HG03108 (cell line): ENCODE measurements at regions not wholly inside any gene's neighbourhood (a gene's known extent, or its start where the extent isn't known, plus 50 kb on each side); places are given as distances from the start of the nearest gene placed in this dataset.

ENCODE experiments used
- ATAC-seq: cut with Tn5 transposase; IDR thresholded peaks from one replicate; pipeline ENCODE4 v1.9.1; 2021; ENCODE audit warnings: moderate library complexity; ENCODE audit not compliant: unreplicated experiment

DNA sequence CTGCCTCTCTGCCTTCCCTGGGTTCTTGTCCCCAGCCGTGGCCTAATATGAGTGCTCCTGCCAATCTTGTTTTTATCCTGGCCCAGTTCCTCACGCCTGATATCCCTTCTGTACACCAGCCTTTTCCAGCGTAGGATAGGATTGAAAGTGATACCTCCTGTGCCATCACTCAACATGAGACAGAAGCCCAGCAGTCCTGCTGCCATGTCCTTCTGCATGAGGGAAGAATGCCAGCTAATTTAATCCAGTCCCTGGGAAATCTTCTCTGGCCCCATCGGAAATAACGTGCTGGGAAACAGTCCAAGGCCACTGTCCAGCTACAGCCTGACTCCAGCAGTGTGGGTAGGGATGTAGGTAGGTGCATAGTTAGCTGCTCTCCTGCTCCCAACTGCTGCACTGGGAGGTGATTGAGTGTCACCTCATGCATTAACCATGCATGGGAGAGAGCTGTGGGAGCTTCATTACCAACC, 92.0 kb upstream of the TPM1 start:
- ATAC-seq, result no peak

DNA sequence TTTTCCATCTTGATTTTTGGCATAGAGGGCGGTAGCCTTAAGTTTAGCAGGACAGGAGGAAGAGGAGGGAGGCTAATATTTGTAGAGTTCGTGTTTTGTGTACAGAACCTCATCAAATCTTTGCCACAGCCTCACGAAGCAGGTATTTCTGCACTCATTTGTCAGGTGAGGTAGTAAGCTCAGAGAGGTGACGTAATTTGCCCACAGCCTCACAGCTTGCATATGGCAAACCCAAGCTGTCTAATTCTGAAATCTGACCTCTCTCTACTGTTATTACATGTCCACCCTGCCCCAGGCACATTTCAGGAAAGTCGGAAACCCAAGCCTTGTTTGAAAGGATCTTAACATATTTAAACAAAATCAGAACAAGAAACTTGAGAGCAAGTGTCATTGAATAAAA, 91.1 kb upstream of the TPM1 start:
- ATAC-seq, result no peak

DNA sequence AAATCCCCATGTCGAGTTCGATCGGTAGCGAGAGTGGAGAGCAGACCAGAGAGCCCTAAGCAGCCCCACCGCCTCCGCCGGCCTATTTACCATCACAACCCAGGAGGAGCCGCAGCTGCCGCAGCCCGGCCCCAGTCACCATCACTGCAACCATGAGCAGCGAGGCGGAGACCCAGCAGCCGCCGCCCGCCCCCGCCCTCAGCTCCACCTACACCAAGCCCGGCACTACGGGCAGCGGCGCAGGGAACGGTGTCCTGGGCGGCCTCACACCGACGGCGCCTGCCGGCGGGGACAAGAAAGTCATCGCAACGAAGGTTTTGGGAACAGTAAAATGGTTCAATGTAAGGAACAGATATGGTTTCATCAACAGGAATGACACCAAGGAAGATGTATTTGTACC, 89.5 kb upstream of the TPM1 start:
- ATAC-seq, result no peak

DNA sequence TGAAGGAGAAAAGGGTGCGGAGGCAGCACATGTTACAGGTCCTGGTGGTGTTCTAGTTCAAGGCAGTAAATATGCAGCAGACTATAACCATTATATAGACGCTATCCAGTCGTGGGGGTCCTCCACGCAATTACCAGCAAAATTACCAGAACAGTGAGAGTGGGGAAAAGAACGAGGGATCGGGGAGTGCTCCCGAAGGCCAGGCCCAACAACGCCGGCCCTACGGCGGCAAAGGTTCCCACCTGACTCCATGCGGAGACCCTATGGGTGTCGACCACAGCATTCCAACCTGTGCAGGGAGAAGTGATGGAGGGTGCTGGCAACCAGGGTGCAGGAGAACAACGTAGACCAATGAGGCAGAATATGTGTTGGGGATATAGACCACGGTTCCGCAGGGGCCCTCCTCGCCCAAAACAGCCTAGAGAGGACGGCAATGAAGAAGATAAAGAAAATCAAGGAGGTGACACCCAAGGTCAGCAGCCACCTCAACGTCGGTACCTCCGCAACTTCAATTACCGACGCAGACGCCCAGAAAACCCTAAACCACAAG, 89.0 kb upstream of the TPM1 start:
- ATAC-seq, result no peak

GRCh38 chr15:62957130-62957529, 85.4 kb upstream of the TPM1 start:
- no peak for ATAC-seq

DNA sequence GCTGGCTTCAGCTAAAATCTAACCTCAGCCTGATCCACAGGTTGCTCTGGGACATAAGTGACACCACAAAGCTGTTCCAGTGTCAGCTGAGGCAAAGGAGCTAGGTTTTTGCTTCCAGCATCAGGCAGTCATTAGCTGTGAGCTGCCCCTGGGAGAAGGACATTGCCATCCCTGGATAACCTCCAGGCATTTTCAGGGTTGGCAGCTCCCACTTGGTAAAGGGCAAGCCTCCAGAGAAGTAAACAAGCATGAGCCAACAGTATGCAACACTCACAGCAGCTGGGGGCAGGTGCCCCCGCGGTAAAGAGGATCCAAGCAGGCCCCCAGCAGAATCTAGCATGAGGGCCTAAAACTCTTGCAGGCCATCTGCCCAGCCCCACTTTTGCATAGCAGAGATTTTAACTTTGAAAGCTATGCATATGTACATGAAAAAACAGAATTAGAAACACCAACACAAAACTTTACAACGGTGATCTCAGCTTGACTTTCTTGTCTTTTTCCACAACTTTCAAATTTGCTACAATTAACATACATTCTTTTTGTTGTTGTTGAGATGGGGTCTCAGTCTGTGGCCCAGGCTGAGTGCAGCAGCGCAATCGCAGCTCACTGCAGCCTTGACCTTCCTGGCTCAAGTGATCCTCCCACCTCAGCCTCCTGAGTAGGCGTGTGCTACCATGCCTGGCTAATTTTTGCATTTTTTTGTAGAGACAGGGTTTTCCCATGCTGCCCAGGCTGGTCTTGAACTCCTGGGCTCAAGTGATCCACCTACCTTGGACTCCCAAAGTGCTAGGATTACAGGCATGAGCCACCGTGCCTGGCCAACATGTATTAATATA, 83.8 kb upstream of the TPM1 start:
- ATAC-seq, result no peak

- ATAC-seq, result no peak
Measured at GRCh38 chr15:62961134-62961533, 81.4 kb upstream of the TPM1 start.

DNA sequence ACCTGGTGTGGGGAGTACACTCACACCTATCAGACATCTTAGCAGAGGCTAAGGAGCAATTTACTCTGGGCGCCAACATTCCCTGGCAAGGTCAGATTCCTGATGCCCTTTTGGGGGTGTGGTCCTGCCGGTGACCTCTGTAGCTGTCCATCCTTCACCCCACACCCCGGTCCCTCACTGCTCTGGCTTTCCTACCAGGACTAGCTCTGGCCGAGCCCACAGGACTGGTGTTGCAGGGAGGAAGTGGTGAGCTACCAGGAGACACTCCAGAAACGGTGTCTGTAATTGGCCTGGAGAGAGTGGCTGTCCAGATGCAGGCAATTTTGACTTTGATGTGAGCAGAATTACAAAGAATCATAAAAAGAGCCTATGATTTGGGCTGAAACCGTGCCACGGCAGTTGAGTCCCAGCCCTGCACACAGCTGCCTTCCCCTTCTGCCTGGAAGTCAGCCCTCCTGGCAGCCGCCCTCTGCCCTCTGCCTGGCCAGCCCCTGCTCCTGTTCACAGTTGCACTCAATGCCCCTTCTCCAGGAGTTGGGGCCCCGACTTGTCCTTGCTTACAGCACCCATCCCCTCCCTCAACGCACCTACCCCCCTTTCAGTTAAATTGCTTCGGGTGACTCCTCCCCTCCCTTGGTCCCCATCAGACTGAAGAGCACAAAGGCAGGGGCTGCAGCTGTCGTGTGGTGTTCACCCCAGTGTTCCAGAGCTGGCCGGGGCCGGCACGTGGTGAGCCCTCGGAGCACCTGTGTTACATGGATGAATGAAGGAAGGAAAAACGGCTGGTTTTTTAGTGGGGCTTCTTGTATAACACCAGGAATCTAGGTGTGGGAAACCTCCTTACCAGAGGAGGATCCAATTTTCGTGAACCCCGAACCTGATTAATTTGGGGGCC, 80.2 kb upstream of the TPM1 start:
- ATAC-seq, result no peak

DNA sequence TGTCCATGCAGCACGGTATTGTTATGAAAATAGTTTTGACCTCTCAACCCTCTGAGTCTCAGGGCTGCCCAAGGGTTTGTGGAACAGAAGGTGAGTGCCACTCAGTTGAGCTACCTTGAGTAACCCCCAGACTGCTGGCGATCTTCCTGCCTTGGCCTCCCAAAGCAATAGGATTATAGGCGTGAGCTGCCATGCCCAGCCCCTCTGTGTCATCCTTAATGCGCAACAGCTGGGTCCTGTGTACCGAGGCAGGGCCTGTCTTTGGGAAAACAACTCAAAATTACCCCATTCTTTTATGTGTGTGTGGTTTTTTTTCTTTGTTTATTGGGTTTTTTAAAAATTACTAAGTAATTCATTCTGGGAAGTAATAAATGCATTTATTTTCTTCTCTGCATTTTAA, 78.3 kb upstream of the TPM1 start:
- ATAC-seq, result no peak

DNA sequence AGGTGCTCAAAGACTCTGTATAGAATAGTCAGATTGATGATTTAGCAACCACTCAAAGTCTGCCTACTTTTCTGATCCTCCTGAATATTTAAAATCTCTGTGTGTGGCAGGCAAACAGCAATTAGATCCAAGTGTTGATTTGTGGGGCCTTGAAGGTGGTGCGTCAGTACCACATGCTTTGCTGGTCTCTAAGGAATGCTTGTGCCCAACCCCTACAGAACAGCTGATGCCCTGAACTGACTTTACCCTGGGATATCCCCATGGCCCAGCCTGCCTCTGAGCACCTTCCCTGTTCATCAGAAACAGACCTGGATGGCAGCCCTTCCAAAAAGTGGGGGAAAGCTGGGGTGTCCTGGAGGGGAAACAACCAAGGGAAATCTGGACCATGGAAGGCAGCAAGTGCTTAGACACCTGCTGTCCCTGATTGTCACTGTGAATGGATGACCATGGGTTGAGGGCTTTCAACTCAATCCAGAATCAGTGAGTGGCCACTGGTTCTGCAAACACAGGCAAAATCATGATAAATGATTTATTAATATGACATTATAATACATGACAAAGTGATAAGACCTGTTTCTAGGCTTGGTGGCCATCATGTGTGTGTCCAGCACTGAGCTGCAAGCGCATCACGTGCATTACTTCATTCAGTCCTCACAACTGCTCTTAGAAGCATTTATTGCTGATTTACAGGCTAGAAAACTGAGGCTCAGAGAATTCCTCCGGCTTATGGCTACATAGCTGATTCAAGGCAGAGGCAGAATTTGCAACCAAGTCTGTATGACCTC, 76.1 kb upstream of the TPM1 start:
- no peak for ATAC-seq

DNA sequence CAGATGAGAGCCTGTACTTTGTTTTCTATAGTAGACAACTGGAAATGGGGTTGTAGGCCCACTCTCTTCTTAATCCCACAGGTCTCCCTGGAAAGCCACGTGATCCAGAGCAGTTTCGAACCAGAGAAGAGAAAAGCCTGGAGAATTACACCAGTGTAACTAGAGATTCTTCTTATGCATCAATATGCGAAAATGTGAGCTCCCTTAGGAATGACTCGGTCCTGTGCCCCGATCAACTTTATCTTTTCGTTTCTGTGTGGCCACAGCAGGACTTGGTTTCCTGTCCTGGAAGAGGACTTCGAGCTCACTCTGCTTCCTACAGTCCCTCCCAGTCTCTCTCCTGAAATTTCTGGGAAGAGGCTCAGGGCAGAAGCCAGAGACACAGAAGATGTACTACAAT, 73.8 kb upstream of the TPM1 start:
- no peak for ATAC-seq

GRCh38 chr15:62969442-62970089, 73.0 kb upstream of the TPM1 start:
- no peak for ATAC-seq

GRCh38 chr15:62972814-62973213, 69.7 kb upstream of the TPM1 start:
- ATAC-seq, result no peak

- ATAC-seq, result no peak
Measured at GRCh38 chr15:62975515-62975914, 67.0 kb upstream of the TPM1 start.

DNA sequence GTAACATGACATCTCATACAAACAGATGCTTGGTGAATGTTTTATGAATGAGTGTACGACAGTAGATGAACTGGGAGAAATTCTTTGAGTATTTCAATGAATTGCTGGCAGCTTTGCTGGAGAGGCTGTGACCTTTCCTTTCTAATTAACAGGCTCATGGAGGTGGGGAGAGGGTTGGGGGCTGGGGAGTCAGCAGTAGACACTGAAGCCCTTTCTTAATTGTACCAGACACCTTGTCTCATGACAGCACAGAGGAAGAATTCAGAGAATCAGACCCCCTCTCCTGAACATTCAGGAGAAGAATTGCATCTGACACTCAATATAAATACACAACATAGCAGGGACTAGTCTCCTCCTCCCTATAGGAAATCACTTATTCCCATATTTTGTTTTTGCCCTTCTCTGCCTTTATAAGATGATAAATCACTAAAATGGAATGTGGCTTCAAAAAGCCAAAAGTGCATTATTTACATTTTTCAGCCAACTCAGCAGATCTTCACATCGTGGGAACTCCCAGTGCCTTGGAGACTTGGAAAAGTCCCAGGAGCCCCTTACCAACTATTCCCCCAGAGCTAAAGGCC, 66.2 kb upstream of the TPM1 start:
- ATAC-seq, result no peak

DNA sequence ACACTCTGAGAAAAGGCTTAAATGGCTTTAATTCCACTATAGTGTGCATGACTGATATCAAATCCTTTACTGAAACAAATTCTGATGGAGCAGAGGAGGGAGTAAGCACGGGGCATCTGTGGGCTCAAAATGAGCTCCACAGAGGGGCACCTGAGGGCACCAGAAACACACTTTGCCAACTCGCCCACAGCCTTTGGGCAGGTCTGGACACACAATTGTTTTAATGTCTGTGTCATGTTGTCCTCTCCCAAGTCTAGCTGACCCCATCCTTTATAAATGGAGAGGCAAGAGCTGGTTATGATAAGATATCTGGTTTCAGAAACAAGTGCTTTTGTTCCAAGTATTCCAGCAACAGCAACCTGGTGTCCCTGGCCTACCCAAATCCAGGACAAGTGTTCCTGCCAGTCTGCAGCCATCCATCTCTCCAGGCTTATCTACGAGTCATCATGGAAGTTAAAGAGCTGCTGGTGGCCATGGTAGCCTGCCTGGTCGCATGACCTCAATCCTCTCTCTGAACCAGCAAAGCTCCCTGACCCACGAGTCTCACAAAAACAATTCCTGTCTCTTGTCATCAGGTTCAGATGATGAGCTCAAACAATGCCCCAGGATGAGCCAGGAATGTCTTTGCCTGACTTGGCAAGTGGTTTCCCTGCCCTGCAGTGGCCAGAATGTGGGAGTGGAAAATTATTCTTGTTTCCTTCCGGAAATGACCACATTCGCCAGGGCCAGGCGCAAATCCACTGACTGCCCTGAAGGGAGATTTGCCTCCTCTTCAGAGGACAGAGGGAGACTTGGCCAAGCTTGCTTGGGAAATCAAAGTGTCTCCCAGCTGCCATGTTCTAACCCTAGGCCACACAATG, 64.4 kb upstream of the TPM1 start:
- no peak for ATAC-seq

- no peak for ATAC-seq
Measured at GRCh38 chr15:62979252-62979651, 63.3 kb upstream of the TPM1 start.

GRCh38 chr15:62981071-62981470, 61.5 kb upstream of the TPM1 start:
- no peak for ATAC-seq

DNA sequence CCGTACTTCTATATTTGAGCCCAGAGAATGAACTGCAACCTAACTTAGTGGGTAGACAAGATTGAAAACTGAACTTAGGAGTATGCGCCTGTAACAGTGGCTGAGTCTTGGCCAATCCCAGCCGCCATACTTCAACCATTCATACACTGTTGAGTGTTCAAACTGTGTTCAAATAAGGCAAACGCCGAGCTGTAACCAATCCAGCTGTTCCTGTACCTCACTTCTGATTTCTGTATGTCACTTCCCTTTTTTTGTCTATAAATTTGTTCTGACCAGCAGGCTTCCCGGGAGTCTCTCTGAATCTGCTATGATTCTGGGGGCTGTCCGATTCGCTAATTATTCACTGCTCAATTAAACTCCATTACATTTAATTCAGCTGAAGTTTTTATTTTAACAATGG, 58.6 kb upstream of the TPM1 start:
- ATAC-seq, result no peak
